HEK293 (cell line): ENCODE measurements at regions not wholly inside any gene's neighbourhood (a gene's known extent, or its start where the extent isn't known, plus 50 kb on each side); places are given as distances from the start of the nearest gene placed in this dataset.

Experiments
- CTCF ChIA-PET: fragments of 350-600 bp; formaldehyde crosslinking; extraction: SDS; loops from one replicate; lab custom pipeline; 2021; ENCODE audit warnings: antibody characterized with exemption; lab: Yijun Ruan, JAX
- POLR2A ChIA-PET: fragments of 300-600 bp; formaldehyde crosslinking; extraction: SDS; loops from one replicate; lab custom pipeline; 2020; ENCODE audit warnings: antibody characterized with exemption, inconsistent platforms; lab: Yijun Ruan, JAX
- H3K27ac ChIP-seq: fragments of 200-500 bp; sonication (Bioruptor generic); 2 replicates; pipeline ENCODE4 v1.5.1; 2014; ENCODE audit warnings: low read depth, low read length, control low read depth, inconsistent platforms; ENCODE audit errors: extremely low read depth
- H3K36me3 ChIP-seq, 2 experiments: fragments of 200-500 bp in 1 of 2; sonication (Bioruptor generic) in 1 of 2; 1 replicate in 1 of 2; 2 replicates in 1 of 2; pipeline ENCODE4 v1.5.1; 2014 to 2017; ENCODE audit warnings: inconsistent platforms in 2 of 2, low read length in 2 of 2; ENCODE audit not compliant: control insufficient read depth in 2 of 2, insufficient read depth in 1 of 2
- H3K4me1 ChIP-seq: fragments of 200-500 bp; sonication (Bioruptor generic); 2 replicates; pipeline ENCODE4 v1.5.1; 2014; ENCODE audit warnings: mild to moderate bottlenecking, low read length, inconsistent platforms; ENCODE audit not compliant: control insufficient read depth, insufficient read depth
- H3K4me3 ChIP-seq: 2 replicates; pipeline ENCODE4 v1.5.1; 2011; ENCODE audit warnings: low read depth, mild to moderate bottlenecking, control low read depth, low read length, moderate library complexity
- H3K9me3 ChIP-seq: fragments of 200-500 bp; sonication (Bioruptor generic); 2 replicates; pipeline ENCODE4 v1.5.1; 2014; ENCODE audit warnings: low read depth, low read length, inconsistent platforms; ENCODE audit not compliant: control insufficient read depth, insufficient read depth
- BCL11A ChIP-seq: fragments of 450-650 bp; formaldehyde crosslinking; IDR thresholded peaks from 2 replicates; pipeline ENCODE4 v1.5.1; 2016; ENCODE audit warnings: low read depth, missing biosample characterization, missing genetic modification characterization
- GLI4 ChIP-seq: fragments of 450-650 bp; formaldehyde crosslinking; IDR thresholded peaks from 2 replicates; pipeline ENCODE4 v1.5.1; 2016; ENCODE audit warnings: missing biosample characterization, missing genetic modification characterization
- HOXD13 ChIP-seq: sonication (generic); formaldehyde crosslinking; IDR thresholded peaks from 2 replicates; pipeline ENCODE4 v1.8.0; 2022; ENCODE audit warnings: missing genetic modification reagents, borderline replicate concordance
- SCRT2 ChIP-seq: fragments of 450-650 bp; formaldehyde crosslinking; IDR thresholded peaks from 2 replicates; pipeline ENCODE4 v1.5.1; 2016; ENCODE audit warnings: missing biosample characterization, missing genetic modification characterization
- SP7 ChIP-seq: fragments of 450-650 bp; formaldehyde crosslinking; IDR thresholded peaks from 2 replicates; pipeline ENCODE4 v1.5.1; 2016; ENCODE audit warnings: missing biosample characterization, missing genetic modification characterization
- ZBTB26 ChIP-seq: fragments of 450-650 bp; formaldehyde crosslinking; optimal IDR thresholded peaks from 2 replicates; pipeline ENCODE3; 2016; ENCODE audit warnings: missing biosample characterization, mild to moderate bottlenecking, missing genetic modification characterization
- ZBTB7A ChIP-seq: fragments of 450-650 bp; formaldehyde crosslinking; IDR thresholded peaks from 2 replicates; pipeline ENCODE4 v1.5.1; 2016; ENCODE audit warnings: low read depth, missing biosample characterization, missing genetic modification characterization
- ZNF10 ChIP-seq: fragments of 450-650 bp; formaldehyde crosslinking; IDR thresholded peaks from 2 replicates; pipeline ENCODE4 v1.5.1; 2017; ENCODE audit warnings: missing biosample characterization, missing genetic modification characterization
- ZNF175 ChIP-seq: fragments of 450-650 bp; formaldehyde crosslinking; IDR thresholded peaks from 2 replicates; pipeline ENCODE4 v1.5.1; 2016; ENCODE audit warnings: missing biosample characterization, missing genetic modification characterization
- ZNF223 ChIP-seq: fragments of 450-650 bp; formaldehyde crosslinking; IDR thresholded peaks from 2 replicates; pipeline ENCODE4 v1.5.1; 2016; ENCODE audit warnings: missing biosample characterization, missing genetic modification characterization
- ZNF280D ChIP-seq: fragments of 450-650 bp; formaldehyde crosslinking; IDR thresholded peaks from 2 replicates; pipeline ENCODE4 v1.5.1; 2016; ENCODE audit warnings: missing biosample characterization, missing genetic modification characterization
- ZNF341 ChIP-seq: fragments of 450-650 bp; formaldehyde crosslinking; IDR thresholded peaks from 2 replicates; pipeline ENCODE4; 2016; ENCODE audit warnings: low read depth, missing biosample characterization, missing genetic modification characterization
- ZNF394 ChIP-seq: fragments of 450-650 bp; formaldehyde crosslinking; IDR thresholded peaks from 2 replicates; pipeline ENCODE4 v1.5.1; 2016; ENCODE audit warnings: missing biosample characterization, missing genetic modification characterization, mild to moderate bottlenecking, moderate library complexity, borderline replicate concordance
- ZNF513 ChIP-seq: fragments of 450-650 bp; IDR thresholded peaks from 2 replicates; pipeline ENCODE4 v1.5.1; 2018; ENCODE audit warnings: missing biosample characterization, missing genetic modification characterization
- ZNF623 ChIP-seq: fragments of 450-650 bp; formaldehyde crosslinking; IDR thresholded peaks from 2 replicates; pipeline ENCODE4 v1.5.1; 2016; ENCODE audit warnings: missing biosample characterization, missing genetic modification characterization
- ZNF677 ChIP-seq: fragments of 450-650 bp; IDR thresholded peaks from 2 replicates; pipeline ENCODE4 v1.5.0; 2018; ENCODE audit warnings: missing biosample characterization, mild to moderate bottlenecking, missing genetic modification characterization, moderate library complexity
- ZNF837 ChIP-seq: fragments of 450-650 bp; formaldehyde crosslinking; IDR thresholded peaks from 2 replicates; pipeline ENCODE4 v1.5.1; 2016; ENCODE audit warnings: missing biosample characterization, missing genetic modification characterization
- ZSCAN23 ChIP-seq: fragments of 450-650 bp; formaldehyde crosslinking; IDR thresholded peaks from 2 replicates; pipeline ENCODE4 v1.5.1; 2016; ENCODE audit warnings: missing biosample characterization, missing genetic modification characterization
- TF ChIP-seq, protein P1 (sequence below): fragments of 450-650 bp; formaldehyde crosslinking; IDR thresholded peaks from 2 replicates; pipeline ENCODE4 v1.5.1; 2016; ENCODE audit warnings: missing biosample characterization, missing genetic modification characterization
- TF ChIP-seq, protein P2 (sequence below): fragments of 450-650 bp; formaldehyde crosslinking; IDR thresholded peaks from 2 replicates; pipeline ENCODE4 v1.5.1; 2016; ENCODE audit warnings: missing biosample characterization, missing genetic modification characterization
- TF ChIP-seq, protein P3 (sequence below): fragments of 450-650 bp; formaldehyde crosslinking; IDR thresholded peaks from 2 replicates; pipeline ENCODE4 v1.5.1; 2017; ENCODE audit warnings: missing biosample characterization, missing genetic modification characterization

DNA sequence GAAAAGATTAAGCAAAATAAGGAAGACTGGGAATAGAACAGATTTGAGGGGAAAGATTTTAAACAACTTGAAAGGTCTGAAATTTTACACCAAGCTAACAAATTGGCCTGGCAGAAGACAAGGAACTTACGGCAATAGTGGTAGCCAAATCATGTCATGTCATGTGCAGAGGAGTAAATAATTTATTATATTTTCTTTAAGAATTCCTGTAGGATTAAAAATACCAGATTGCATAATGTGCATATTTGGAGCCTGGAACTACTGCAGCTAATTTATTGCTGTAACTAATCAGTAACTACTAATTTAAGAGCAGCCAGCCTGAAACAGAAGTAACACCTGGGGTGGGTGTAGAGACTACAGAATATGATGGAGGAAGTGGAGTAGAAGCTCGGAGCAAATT, 334.3 kb downstream of the TGFB2 start (continued):
- TF ChIP-seq ZNF513 (tag by site-specific recombination) = no peak
- TF ChIP-seq ZNF280D (tag by site-specific recombination) = no peak

DNA sequence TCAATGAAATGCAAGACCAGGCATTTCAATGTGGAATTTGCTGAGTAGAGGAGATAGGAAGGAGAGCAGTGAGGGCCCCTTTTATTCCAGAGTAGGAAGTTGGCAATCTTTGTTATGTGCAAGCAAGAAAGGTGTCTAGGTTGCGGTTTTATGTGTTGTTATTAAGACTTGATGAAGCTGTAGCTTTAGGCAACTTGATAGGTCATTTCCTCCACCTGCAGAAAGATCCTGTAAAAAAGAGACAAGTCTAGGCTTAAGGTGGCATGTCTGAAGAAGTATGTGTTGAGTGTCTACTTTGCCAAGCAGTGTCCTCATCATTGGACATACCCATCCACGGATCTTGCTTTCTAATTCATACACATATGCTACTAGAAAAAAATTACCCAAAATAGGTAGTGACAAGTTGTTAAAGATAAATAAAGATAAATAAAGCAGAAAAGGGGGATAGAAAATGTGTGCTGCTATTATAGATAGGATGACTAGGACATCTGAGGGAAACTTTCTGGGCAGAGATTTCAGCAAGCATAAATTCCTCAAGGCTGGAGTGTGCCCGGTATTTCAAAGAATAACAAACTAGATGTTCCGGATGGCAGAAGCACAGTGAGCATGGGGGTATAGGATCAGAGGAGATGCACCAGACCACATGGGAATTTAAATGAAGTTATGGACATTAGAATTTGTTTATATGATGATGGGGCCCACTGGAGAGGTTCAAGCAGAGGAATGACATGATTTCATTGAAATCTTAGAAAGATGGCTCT, 335.0 kb downstream of the TGFB2 start:
- Histone ChIP-seq H3K36me3 (no peaks in the 10 kb centered on the region), H3K4me1 (peaks cover 3% of the 10 kb centered on the region; the same call in 1 of the 2 replicates), H3K9me3 (no peaks in the 10 kb centered on the region), H3K4me3 (no peak overlapping the region), H3K27ac (no peak overlapping the region)
- ChIA-PET POLR2A (no interaction called here), CTCF (interaction anchor here (0.6 kb wide), 1 partner anchor 274 kb away, joined by 5 read pairs; no protein-coding TSS in a partner anchor)
- TF ChIP-seq ZBTB26 (tag by site-specific recombination) = no peak
- no peak for TF ChIP-seq BCL11A (tag by site-specific recombination)
- TF ChIP-seq, protein P1, sequence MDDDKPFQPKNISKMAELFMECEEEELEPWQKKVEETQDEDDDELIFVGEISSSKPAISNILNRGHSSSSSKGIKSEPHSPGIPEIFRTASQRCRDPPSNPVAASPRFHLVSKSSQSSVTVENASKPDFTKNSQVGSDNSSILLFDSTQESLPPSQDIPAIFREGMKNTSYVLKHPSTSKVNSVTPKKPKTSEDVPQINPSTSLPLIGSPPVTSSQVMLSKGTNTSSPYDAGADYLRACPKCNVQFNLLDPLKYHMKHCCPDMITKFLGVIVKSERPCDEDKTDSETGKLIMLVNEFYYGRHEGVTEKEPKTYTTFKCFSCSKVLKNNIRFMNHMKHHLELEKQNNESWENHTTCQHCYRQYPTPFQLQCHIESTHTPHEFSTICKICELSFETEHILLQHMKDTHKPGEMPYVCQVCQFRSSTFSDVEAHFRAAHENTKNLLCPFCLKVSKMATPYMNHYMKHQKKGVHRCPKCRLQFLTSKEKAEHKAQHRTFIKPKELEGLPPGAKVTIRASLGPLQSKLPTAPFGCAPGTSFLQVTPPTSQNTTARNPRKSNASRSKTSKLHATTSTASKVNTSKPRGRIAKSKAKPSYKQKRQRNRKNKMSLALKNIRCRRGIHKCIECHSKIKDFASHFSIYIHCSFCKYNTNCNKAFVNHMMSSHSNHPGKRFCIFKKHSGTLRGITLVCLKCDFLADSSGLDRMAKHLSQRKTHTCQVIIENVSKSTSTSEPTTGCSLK (tag by site-specific recombination) = no peak
- no peak for TF ChIP-seq GLI4

DNA sequence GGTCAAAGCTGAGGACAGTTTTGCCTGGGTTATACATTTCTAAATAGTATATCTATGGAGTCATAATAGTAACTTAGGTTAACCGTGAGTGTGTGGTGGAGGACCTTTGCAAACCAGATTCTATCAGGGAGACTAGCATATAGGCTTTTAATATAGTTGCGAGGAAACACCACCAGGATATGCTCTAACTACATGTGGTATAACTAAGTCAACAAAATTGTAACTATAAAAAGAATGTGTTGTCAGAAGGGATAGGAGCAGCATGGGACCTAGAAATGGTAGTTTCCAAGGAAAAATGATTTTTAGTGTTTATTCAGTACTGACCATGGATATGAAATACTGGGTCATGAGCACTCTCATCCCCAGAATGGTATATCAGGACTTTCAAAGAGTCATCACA, 338.1 kb downstream of the TGFB2 start:
- Histone ChIP-seq H3K4me3 (no peak overlapping the region), H3K4me1 (peaks cover 3% of the 10 kb centered on the region; the same call in 1 of the 2 replicates), H3K27ac (no peak overlapping the region), H3K36me3 (no peaks in the 10 kb centered on the region), H3K9me3 (no peaks in the 10 kb centered on the region)
- ChIA-PET CTCF (interaction anchor here (0.7 to 1.5 kb wide), 4 partner anchors 23 to 384 kb away, joined by 3 to 4 read pairs (median 3); no protein-coding TSS in a partner anchor), POLR2A (no interaction called here)
- no peak for TF ChIP-seq SCRT2 (tag by site-specific recombination)
- TF ChIP-seq, protein P2, sequence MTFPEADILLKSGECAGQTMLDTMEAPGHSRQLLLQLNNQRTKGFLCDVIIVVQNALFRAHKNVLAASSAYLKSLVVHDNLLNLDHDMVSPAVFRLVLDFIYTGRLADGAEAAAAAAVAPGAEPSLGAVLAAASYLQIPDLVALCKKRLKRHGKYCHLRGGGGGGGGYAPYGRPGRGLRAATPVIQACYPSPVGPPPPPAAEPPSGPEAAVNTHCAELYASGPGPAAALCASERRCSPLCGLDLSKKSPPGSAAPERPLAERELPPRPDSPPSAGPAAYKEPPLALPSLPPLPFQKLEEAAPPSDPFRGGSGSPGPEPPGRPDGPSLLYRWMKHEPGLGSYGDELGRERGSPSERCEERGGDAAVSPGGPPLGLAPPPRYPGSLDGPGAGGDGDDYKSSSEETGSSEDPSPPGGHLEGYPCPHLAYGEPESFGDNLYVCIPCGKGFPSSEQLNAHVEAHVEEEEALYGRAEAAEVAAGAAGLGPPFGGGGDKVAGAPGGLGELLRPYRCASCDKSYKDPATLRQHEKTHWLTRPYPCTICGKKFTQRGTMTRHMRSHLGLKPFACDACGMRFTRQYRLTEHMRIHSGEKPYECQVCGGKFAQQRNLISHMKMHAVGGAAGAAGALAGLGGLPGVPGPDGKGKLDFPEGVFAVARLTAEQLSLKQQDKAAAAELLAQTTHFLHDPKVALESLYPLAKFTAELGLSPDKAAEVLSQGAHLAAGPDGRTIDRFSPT = no peak
- TF ChIP-seq, protein P3, sequence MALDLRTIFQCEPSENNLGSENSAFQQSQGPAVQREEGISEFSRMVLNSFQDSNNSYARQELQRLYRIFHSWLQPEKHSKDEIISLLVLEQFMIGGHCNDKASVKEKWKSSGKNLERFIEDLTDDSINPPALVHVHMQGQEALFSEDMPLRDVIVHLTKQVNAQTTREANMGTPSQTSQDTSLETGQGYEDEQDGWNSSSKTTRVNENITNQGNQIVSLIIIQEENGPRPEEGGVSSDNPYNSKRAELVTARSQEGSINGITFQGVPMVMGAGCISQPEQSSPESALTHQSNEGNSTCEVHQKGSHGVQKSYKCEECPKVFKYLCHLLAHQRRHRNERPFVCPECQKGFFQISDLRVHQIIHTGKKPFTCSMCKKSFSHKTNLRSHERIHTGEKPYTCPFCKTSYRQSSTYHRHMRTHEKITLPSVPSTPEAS (tag by site-specific recombination) = no peak
- no peak for TF ChIP-seq ZNF341
- no peak for TF ChIP-seq ZBTB7A (tag by site-specific recombination)
- no peak for TF ChIP-seq ZSCAN23
- no peak for TF ChIP-seq ZNF394 (tag by site-specific recombination)
- TF ChIP-seq ZNF837 (tag by site-specific recombination) = no peak
- TF ChIP-seq ZNF10 (tag by site-specific recombination) = no peak
- no peak for TF ChIP-seq SP7
- no peak for TF ChIP-seq HOXD13
- TF ChIP-seq ZNF623 (tag by site-specific recombination) = no peak
- TF ChIP-seq ZNF175 (tag by site-specific recombination) = no peak
- no peak for TF ChIP-seq ZNF677 (tag by site-specific recombination)
- no peak for TF ChIP-seq ZNF223
